T-cell (primary cell): ENCODE measurements at regions not wholly inside any gene's neighbourhood (a gene's known extent, or its start where the extent isn't known, plus 50 kb on each side); places are given as distances from the start of the nearest gene placed in this dataset.

Experiments
- ATAC-seq, 4 experiments: fragments of 200-7000 bp in 3 of 4; fragments of 150-1000 bp in 1 of 4; cut with Tn5 transposase; replicated peaks in 1 of 4; 1 replicate in 3 of 4; 2 replicates in 1 of 4; pipeline ENCODE4 v1.10.0; 2021; ENCODE audit warnings: moderate library complexity in 3 of 4, mild to moderate bottlenecking in 2 of 4, moderate number of reproducible peaks in 1 of 4
- CTCF ChIA-PET, 2 donors: fragments of 300-600 bp; sonication (Branson Sonifier 250); formaldehyde crosslinking; loops; one replicate each; lab custom pipeline; 2022; ENCODE audit warnings: antibody characterized with exemption in 2 of 2; lab: Charles Lee
- POLR2A ChIA-PET, 2 donors: fragments of 300-600 bp; sonication (Branson Sonifier 250); formaldehyde crosslinking; loops; one replicate each; lab custom pipeline; 2022; ENCODE audit warnings: antibody characterized with exemption in 2 of 2; lab: Charles Lee
- DNase-seq, 35 experiments: peaks; one replicate each; pipeline versions ENCODE4 v3.0.0 to v3.0.0-alpha.2; 2013 to 2023
- H3K27ac ChIP-seq: one replicate; pipeline ENCODE4 v1.5.1; 2013; ENCODE audit warnings: low read length
- H3K27me3 ChIP-seq, 2 experiments: replicated peaks in 1 of 2; 1 replicate in 1 of 2; 2 replicates in 1 of 2; pipeline versions ENCODE4 v1.6.1 to v1.7.0; 2013; ENCODE audit warnings: low read length in 1 of 2, mixed read lengths in 1 of 2; ENCODE audit not compliant: control insufficient read depth in 2 of 2, insufficient read depth in 2 of 2; ENCODE audit errors: extremely low read depth in 1 of 2
- H3K36me3 ChIP-seq, 2 donors: 1 replicate in 1 of 2; 2 replicates in 1 of 2; pipeline versions ENCODE4 v1.6.1 to v1.7.0; 2013; ENCODE audit warnings: low read length in 1 of 2; ENCODE audit not compliant: control insufficient read depth in 2 of 2, insufficient read depth in 1 of 2; ENCODE audit errors: extremely low read depth in 1 of 2
- H3K4me1 ChIP-seq, 2 experiments: 1 replicate in 1 of 2; 2 replicates in 1 of 2; pipeline versions ENCODE4 v1.6.1 to v1.7.0; 2013; ENCODE audit warnings: low read length in 2 of 2, mixed read lengths in 1 of 2; ENCODE audit not compliant: insufficient read depth in 2 of 2, control insufficient read depth in 1 of 2; ENCODE audit errors: extremely low read depth in 1 of 2
- H3K4me3 ChIP-seq, 2 donors: 1 replicate in 1 of 2; 2 replicates in 1 of 2; pipeline versions ENCODE4 v1.5.1 to v1.7.0; 2013; ENCODE audit warnings: mild to moderate bottlenecking in 2 of 2, low read length in 1 of 2, moderate library complexity in 1 of 2; ENCODE audit not compliant: control insufficient read depth in 1 of 2; ENCODE audit errors: extremely low read depth in 1 of 2
- H3K9me3 ChIP-seq: 2 replicates; pipeline ENCODE4 v1.7.0; 2013
- H3K27ac Mint-ChIP-seq, 2 donors: one replicate each; pipeline ENCODE4 v1.8.0; 2020 to 2021; ENCODE audit warnings: mild to moderate bottlenecking in 2 of 2, mixed read lengths in 2 of 2
- H3K27me3 Mint-ChIP-seq, 2 donors: one replicate each; pipeline ENCODE4 v1.8.0; 2021 to 2022; ENCODE audit warnings: mixed read lengths in 2 of 2
- H3K36me3 Mint-ChIP-seq: one replicate; pipeline ENCODE4 v1.8.0; 2021; ENCODE audit warnings: mixed read lengths
- H3K4me1 Mint-ChIP-seq, 3 donors: one replicate each; pipeline ENCODE4 v1.8.0; 2020 to 2022; ENCODE audit warnings: mixed read lengths in 3 of 3, mild to moderate bottlenecking in 1 of 3
- H3K4me3 Mint-ChIP-seq, 3 donors: one replicate each; pipeline ENCODE4 v1.8.0; 2020 to 2022; ENCODE audit warnings: mild to moderate bottlenecking in 3 of 3, mixed read lengths in 3 of 3, moderate library complexity in 3 of 3
- H3K9me3 Mint-ChIP-seq, 3 donors: one replicate each; pipeline ENCODE4 v1.8.0; 2020 to 2022; ENCODE audit warnings: mixed read lengths in 3 of 3
- WGBS: methylation state at CpG from one replicate; pipeline ENCODE4 v1.1.5; 2013; ENCODE audit warnings: missing lambda C conversion rate; ENCODE audit not compliant: insufficient coverage; 5-methylcytosine and 5-hydroxymethylcytosine counted together

DNA sequence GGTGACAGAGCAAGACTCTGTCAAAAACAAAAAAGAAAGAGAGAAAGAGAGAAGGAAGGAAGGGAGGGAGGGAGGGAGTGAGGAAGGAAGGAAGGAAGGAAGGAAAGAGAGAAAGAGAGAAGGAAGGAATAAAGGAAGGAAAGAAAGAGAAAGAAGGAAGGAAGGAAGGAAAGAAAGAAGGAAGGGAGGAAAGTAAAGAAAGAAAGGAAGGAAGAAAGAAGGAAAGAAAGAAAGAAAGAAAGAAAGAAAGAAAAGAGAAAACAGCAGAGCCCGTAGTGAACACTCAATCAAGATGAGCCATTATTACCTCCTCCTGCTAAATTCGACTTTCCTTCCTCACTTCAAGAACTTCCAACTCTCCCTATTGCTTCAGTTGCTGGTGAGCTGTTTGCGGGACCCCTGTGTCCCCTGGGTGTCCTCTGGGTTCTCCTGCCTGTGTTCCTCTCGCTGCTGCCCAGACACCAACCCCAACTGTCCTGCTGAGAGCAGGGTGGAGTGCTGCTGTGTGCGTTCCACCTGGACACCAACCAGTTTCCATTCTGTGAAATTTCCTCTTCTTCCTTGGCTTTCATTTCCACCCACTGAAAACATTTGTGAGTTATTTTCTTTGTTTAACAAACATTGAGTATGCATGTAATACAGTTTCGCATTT is 266.4 kb downstream of the FAM43A start:
- ATAC-seq (no peak), DNase-seq (no peak)
- H3K4me1 ChIP-seq: no peaks in the 10 kb centered on the region
- H3K9me3 ChIP-seq: no peaks in the 10 kb centered on the region
- Mint-ChIP-seq H3K4me1 (peaks cover 0 to 5% (median 0%) of the 10 kb centered on the region in 3 donors), H3K4me3 (no peak overlapping the region), H3K27me3 (peaks cover 4 to 5% of the 10 kb centered on the region in 2 donors), H3K36me3 (no peaks in the 10 kb centered on the region), H3K27ac (no peak overlapping the region), H3K9me3 (peaks cover 4 to 8% (median 5%) of the 10 kb centered on the region in 3 donors)
- WGBS: 33% methylated on average over 1 of the region's 6 CpGs
- peaks cover 0 to 10% of the 10 kb centered on the region in 2 experiments for H3K27me3 ChIP-seq
- H3K36me3 ChIP-seq: no peaks in the 10 kb centered on the region
- ChIA-PET CTCF (no interaction called here), POLR2A (no interaction called here)
- H3K27ac ChIP-seq: no peak overlapping the region
- H3K4me3 ChIP-seq: no peak overlapping the region

DNA sequence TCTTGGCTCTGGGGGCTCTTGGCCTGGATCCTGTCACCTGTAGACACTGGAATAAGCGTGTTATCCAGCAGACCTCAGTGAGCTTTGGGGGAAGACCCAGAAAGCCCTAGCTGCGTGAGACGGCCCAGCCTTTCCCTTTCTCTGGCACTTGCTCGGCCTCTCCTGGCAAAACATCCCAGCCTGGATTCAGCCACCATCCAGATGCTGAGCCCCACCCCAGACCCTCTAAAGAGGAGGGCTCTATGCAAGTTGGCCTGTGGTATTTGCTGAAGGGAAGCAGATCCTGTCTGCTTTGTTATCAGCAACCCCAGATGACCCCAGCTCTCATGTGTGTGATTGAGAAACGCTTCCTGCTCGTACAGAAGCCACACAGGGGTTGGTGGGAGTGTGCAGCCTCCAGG is 267.2 kb downstream of the FAM43A start:
- CTCF ChIA-PET: no interaction called here
- Mint-ChIP-seq H3K4me1 (peaks cover 0 to 5% (median 0%) of the 10 kb centered on the region in 3 donors), H3K27ac (no peak overlapping the region), H3K9me3 (peaks cover 2 to 5% (median 5%) of the 10 kb centered on the region in 3 donors), H3K27me3 (peaks cover 4 to 5% of the 10 kb centered on the region in 2 donors), H3K4me3 (no peak overlapping the region), H3K36me3 (no peaks in the 10 kb centered on the region)
- 87% methylated on average over 3 of the region's 6 CpGs for WGBS
- Histone ChIP-seq H3K27ac (no peak overlapping the region), H3K4me1 (no peaks in the 10 kb centered on the region), H3K36me3 (no peaks in the 10 kb centered on the region), H3K4me3 (no peak overlapping the region), H3K9me3 (no peaks in the 10 kb centered on the region), H3K27me3 (peaks cover 0 to 9% of the 10 kb centered on the region in 2 experiments)
- POLR2A ChIA-PET: no interaction called here
- ATAC-seq (no peak), DNase-seq (no peak)

DNA sequence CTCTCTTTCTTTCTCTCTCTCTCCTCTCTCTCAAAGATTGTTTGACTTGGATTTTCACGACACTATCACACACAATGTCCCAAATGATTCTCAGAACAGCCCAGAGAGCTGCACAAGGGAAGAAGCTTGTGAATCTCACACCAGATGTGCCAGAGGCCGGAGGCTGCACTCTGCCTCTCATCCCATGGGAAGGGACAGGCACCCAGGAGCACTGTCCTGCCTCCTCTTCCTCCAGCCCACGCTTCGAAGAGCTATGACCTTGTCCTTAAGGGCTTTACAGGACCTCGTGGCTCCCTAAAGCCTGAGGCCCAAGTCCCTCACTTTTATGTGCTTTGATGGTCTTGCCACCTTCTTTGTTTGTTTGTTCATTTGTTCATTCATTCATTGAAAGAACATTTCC is 267.6 kb downstream of the FAM43A start:
- H3K27ac Mint-ChIP-seq: no peak overlapping the region
- WGBS: 77% methylated on average over 4 of the region's 5 CpGs
- H3K27me3 ChIP-seq: peaks cover 0 to 14% of the 10 kb centered on the region in 2 experiments
- peaks cover 4 to 5% of the 10 kb centered on the region in 2 donors for H3K27me3 Mint-ChIP-seq
- H3K4me1 Mint-ChIP-seq: peaks cover 0 to 5% (median 0%) of the 10 kb centered on the region in 3 donors
- no peak overlapping the region for H3K4me3 ChIP-seq
- no peak overlapping the region for H3K4me3 Mint-ChIP-seq
- H3K9me3 ChIP-seq: no peaks in the 10 kb centered on the region
- H3K36me3 ChIP-seq: no peaks in the 10 kb centered on the region
- peaks cover under 1 to 2% (median 1%) of the 10 kb centered on the region in 3 donors for H3K9me3 Mint-ChIP-seq
- CTCF ChIA-PET: no interaction called here
- POLR2A ChIA-PET: no interaction called here
- no peaks in the 10 kb centered on the region for H3K4me1 ChIP-seq
- H3K27ac ChIP-seq: no peak overlapping the region
- DNase-seq (no peak), ATAC-seq (no peak)
- H3K36me3 Mint-ChIP-seq: no peaks in the 10 kb centered on the region

DNA sequence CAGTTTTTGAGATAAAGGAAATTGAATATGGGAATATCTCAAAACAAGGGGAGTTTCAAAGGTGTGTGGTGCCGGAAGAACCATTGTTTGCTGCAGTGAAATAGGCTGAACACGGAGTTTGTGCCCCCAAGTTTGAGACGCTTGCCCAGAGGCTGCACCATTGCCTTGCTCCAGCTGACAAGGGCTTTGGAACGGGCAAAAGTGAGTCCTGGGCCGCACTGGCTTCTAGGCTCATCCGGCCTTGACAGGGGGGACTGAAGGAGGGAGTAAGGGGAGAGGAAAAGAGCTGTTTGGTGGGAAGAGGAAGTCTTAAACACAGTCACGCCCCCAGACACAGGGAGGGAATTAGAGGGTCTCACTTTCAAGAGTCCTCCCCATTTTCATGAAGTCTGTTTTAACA is 269.9 kb downstream of the FAM43A start:
- no peaks in the 10 kb centered on the region for H3K36me3 Mint-ChIP-seq
- CTCF ChIA-PET: no interaction called here
- Histone ChIP-seq H3K4me1 (no peaks in the 10 kb centered on the region), H3K9me3 (no peaks in the 10 kb centered on the region), H3K36me3 (no peaks in the 10 kb centered on the region), H3K4me3 (no peak overlapping the region), H3K27ac (no peak overlapping the region), H3K27me3 (peaks cover 0 to 21% of the 10 kb centered on the region in 2 experiments)
- peaks cover 0 to 8% of the 10 kb centered on the region in 2 donors for H3K27me3 Mint-ChIP-seq
- H3K9me3 Mint-ChIP-seq: no peaks in the 10 kb centered on the region
- no peak overlapping the region for H3K27ac Mint-ChIP-seq
- ATAC-seq (no peak), DNase-seq (no peak)
- 77% methylated on average over 6 of the region's 7 CpGs for WGBS
- H3K4me3 Mint-ChIP-seq: no peak overlapping the region
- POLR2A ChIA-PET: no interaction called here
- peaks cover 0 to 5% (median 0%) of the 10 kb centered on the region in 3 donors for H3K4me1 Mint-ChIP-seq

DNA sequence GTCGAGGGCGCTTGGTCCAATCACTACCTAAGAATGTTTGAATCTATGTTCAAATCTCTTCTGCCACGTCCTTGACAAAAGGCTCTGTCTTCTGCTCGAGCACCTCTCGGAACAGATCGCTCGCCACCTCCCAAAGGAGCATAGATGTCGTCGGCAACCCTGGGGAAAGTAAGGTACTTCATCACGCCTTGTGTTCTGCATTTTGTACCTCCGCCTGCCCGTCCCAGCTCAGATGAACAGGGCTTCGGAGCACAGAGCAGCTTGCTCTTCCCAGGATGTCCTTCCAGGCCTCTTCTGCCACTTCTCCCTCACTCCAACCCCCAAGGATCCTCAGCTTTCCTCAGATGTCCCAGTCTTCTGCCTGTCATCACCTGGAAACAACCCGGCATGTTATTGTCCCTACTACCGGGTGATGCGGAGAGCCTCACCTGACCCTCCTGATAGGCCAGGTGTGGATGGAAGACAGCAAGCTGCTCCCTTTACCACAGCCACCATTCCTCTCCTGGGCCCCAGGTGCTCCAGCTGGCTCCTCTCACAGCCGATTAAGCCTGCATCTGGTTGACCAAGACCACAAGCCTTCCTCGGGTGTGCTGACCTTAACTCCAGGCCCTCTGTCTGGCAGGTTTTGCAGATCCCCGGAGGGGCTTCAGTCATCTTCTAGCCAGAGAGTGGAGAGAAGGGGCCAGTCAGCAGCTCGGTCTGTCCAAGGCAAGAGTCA is 270.5 kb downstream of the FAM43A start:
- no peaks in the 10 kb centered on the region for H3K36me3 ChIP-seq
- Mint-ChIP-seq H3K36me3 (no peaks in the 10 kb centered on the region), H3K27ac (no peak overlapping the region), H3K9me3 (no peaks in the 10 kb centered on the region), H3K27me3 (peaks cover 0 to 11% of the 10 kb centered on the region in 2 donors), H3K4me3 (no peak overlapping the region), H3K4me1 (peaks cover 0 to 5% (median 0%) of the 10 kb centered on the region in 3 donors)
- no peak overlapping the region for H3K27ac ChIP-seq
- no peaks in the 10 kb centered on the region for H3K9me3 ChIP-seq
- CTCF ChIA-PET: no interaction called here
- H3K27me3 ChIP-seq: peaks cover 0 to 22% of the 10 kb centered on the region in 2 experiments
- no peaks in the 10 kb centered on the region for H3K4me1 ChIP-seq
- WGBS: 78% methylated on average over 19 of the region's 20 CpGs
- ATAC-seq (no peak), DNase-seq (no peak)
- H3K4me3 ChIP-seq: no peak overlapping the region
- POLR2A ChIA-PET: no interaction called here

DNA sequence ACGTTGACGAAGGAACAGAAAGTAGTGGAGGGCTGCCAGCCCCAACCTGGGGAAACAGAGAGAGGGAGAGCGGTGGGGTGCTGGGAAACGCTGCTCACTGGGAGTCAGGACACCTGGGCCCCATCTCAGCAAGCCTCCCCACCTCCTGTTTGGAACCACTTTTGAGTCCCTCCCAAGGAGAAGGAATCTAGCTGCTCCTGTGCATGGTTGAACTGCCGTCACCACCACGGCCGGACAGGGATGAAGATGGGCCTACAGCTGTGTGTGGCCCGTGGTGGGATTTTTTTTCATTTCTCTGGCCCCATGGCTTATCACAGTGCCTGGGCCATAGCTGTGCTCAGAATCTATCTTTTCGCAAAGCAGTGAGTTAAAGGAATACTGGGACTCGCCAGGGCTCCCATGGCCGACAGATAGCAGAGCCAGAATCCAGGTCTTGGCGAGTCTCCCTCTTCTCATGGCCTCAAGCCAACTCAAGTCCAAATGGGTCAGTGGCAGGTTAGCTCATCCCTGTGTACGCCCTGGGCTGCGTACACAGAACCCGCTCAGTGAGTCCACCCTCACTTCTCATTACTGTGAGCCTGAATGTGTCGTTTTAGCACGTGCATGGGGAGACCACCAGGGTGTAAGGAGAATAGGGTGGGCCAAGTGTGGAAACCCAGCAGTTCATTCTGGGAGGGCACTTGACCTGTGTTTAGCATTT is 271.2 kb downstream of the FAM43A start:
- DNase-seq: no peak
- Mint-ChIP-seq H3K27ac (no peak overlapping the region), H3K4me1 (peaks cover 0 to 5% (median 0%) of the 10 kb centered on the region in 3 donors), H3K4me3 (no peak overlapping the region), H3K9me3 (no peaks in the 10 kb centered on the region), H3K27me3 (peaks cover 0 to 11% of the 10 kb centered on the region in 2 donors), H3K36me3 (no peaks in the 10 kb centered on the region)
- H3K36me3 ChIP-seq: no peaks in the 10 kb centered on the region
- H3K27ac ChIP-seq: no peak overlapping the region
- no peak overlapping the region for H3K4me3 ChIP-seq
- H3K9me3 ChIP-seq: no peaks in the 10 kb centered on the region
- H3K27me3 ChIP-seq: peaks cover 0 to 19% of the 10 kb centered on the region in 2 experiments
- no peaks in the 10 kb centered on the region for H3K4me1 ChIP-seq
- ChIA-PET POLR2A (no interaction called here), CTCF (no interaction called here)
- 92% methylated on average over 9 of the region's 17 CpGs for WGBS
- no peak for ATAC-seq
